HCT116 (cell line): ENCODE measurements at regions not wholly inside any gene's neighbourhood (a gene's known extent, or its start where the extent isn't known, plus 50 kb on each side); places are given as distances from the start of the nearest gene placed in this dataset.

ENCODE experiments used
- ATAC-seq: fragments of 200-7000 bp; cut with Tn5 transposase; 2 replicates; pipeline ENCODE4 v1.9.1; 2020; ENCODE audit warnings: mild to moderate bottlenecking, moderate library complexity
- BruUV-seq: library from RNA; stranded (reverse); fragments of 400-500 nt; replicated peaks from 2 replicates; lab custom pipeline; 2021; lab: Mats Ljungman, UMichigan
- CTCF ChIA-PET: fragments of 300-600 bp; sonication (Branson Sonifier 250); formaldehyde crosslinking; loops from one replicate; lab custom pipeline; 2021; ENCODE audit warnings: antibody characterized with exemption; lab: Charles Lee
- POLR2A ChIA-PET: fragments of 300-600, 350-600 bp; sonication (Branson Sonifier 250); formaldehyde crosslinking; loops from one replicate; lab custom pipeline; 2021; ENCODE audit warnings: antibody characterized with exemption; lab: Charles Lee
- RAD21 ChIA-PET, 2 experiments: fragments of 300-600 bp; sonication (Branson Sonifier 250); formaldehyde crosslinking; loops; one replicate each; lab custom pipeline; 2023; ENCODE audit warnings: low total read pairs in 2 of 2; ENCODE audit not compliant: uncharacterized antibody in 2 of 2, unreplicated experiment in 2 of 2, low non-redundant PET in 1 of 2; lab: Charles Lee
- DNase-seq: peaks from one replicate; pipeline ENCODE4 v3.0.0-alpha.2; 2010; ENCODE audit warnings: low read depth, low spot score
- H2AFZ ChIP-seq: fragments of 200-600 bp; shearing (Covaris generic), sonication (generic); 2 replicates; pipeline ENCODE4 v1.6.1; 2017; ENCODE audit warnings: low read depth, mixed run types, mixed read lengths, antibody characterized with exemption, low read length; ENCODE audit not compliant: poor library complexity, severe bottlenecking
- H3K27ac ChIP-seq: 2 replicates; pipeline ENCODE4 v1.5.1; 2012; ENCODE audit warnings: low read depth, low read length
- H3K27me3 ChIP-seq: fragments of 200-600 bp; sonication (generic); 2 replicates; pipeline ENCODE4 v1.6.1; 2016; ENCODE audit warnings: mixed run types, low read length, mixed read lengths; ENCODE audit not compliant: insufficient read depth
- H3K36me3 ChIP-seq, 2 experiments: fragments of 200-500 bp in 1 of 2; fragments of 200-600 bp in 1 of 2; sonication (Bioruptor generic) in 1 of 2; sonication (generic) in 1 of 2; 2 replicates each; pipeline versions ENCODE4 v1.5.1 to v1.6.1; 2014 to 2016; ENCODE audit warnings: low read length in 2 of 2, inconsistent platforms in 1 of 2, mixed read lengths in 1 of 2, mixed run types in 1 of 2; ENCODE audit not compliant: insufficient read depth in 2 of 2, control insufficient read depth in 1 of 2
- H3K4me1 ChIP-seq, 2 experiments: fragments of 200-600 bp in 1 of 2; sonication (generic) in 1 of 2; 2 replicates each; pipeline versions ENCODE4 v1.5.1 to v1.6.1; 2012 to 2017; ENCODE audit warnings: low read length in 2 of 2, inconsistent platforms in 1 of 2, mild to moderate bottlenecking in 1 of 2, mixed read lengths in 1 of 2, mixed run types in 1 of 2, moderate library complexity in 1 of 2; ENCODE audit not compliant: insufficient read depth in 2 of 2, control insufficient read depth in 1 of 2
- H3K4me2 ChIP-seq: fragments of 200-600 bp; sonication (generic); 2 replicates; pipeline ENCODE4 v1.6.1; 2017; ENCODE audit warnings: mixed run types, low read length, mixed read lengths
- H3K4me3 ChIP-seq, 2 experiments: fragments of 200-600 bp in 1 of 2; sonication (generic) in 1 of 2; replicated peaks in 1 of 2; 2 replicates each; pipeline ENCODE4 v1.5.1; 2011 to 2016; ENCODE audit warnings: low read length in 2 of 2, control low read depth in 1 of 2, low read depth in 1 of 2, mild to moderate bottlenecking in 1 of 2, mixed read lengths in 1 of 2, mixed run types in 1 of 2
- H3K79me2 ChIP-seq: fragments of 200-600 bp; sonication (generic); 2 replicates; pipeline ENCODE4 v1.6.1; 2017; ENCODE audit warnings: mild to moderate bottlenecking, mixed run types, low read length, moderate library complexity, mixed read lengths; ENCODE audit not compliant: insufficient read depth
- H3K9ac ChIP-seq: fragments of 200-600 bp; sonication (generic); 2 replicates; pipeline ENCODE4 v1.6.1; 2016; ENCODE audit warnings: low read length, mixed read lengths
- H3K9me2 ChIP-seq: fragments of 200-600 bp; sonication (generic), shearing (Covaris generic); 2 replicates; pipeline ENCODE4 v1.6.1; 2017; ENCODE audit warnings: mixed run types, mild to moderate bottlenecking, moderate library complexity; ENCODE audit not compliant: insufficient read depth
- H3K9me3 ChIP-seq, 2 experiments: fragments of 200-500 bp in 1 of 2; fragments of 200-600 bp in 1 of 2; sonication (Bioruptor generic) in 1 of 2; sonication (generic) in 1 of 2; 2 replicates each; pipeline ENCODE4 v1.6.1; 2014 to 2017; ENCODE audit warnings: low read length in 2 of 2, mixed read lengths in 2 of 2, inconsistent platforms in 1 of 2, low read depth in 1 of 2, mild to moderate bottlenecking in 1 of 2, mixed run types in 1 of 2, moderate library complexity in 1 of 2; ENCODE audit not compliant: control insufficient read depth in 1 of 2, insufficient read depth in 1 of 2
- H4K20me1 ChIP-seq: fragments of 200-600 bp; sonication (generic), shearing (Covaris generic); 2 replicates; pipeline ENCODE4 v1.6.1; 2017; ENCODE audit warnings: mixed run types, mild to moderate bottlenecking, moderate library complexity; ENCODE audit not compliant: insufficient read depth
- CBX3 ChIP-seq: IDR thresholded peaks from 2 replicates; pipeline ENCODE4 v1.6.1; 2012; ENCODE audit warnings: low read depth
- CEBPB ChIP-seq: IDR thresholded peaks from 2 replicates; pipeline ENCODE4 v1.6.1; 2012; ENCODE audit warnings: low read depth
- EZH2 ChIP-seq: fragments of 200-600 bp; sonication (generic); IDR thresholded peaks from 2 replicates; pipeline ENCODE4 v1.6.1; 2017; ENCODE audit warnings: antibody characterized with exemption, mixed run types
- EZH2phosphoT487 ChIP-seq: fragments of 200-600 bp; IDR thresholded peaks from 2 replicates; pipeline ENCODE4 v1.6.1; 2018; ENCODE audit warnings: antibody characterized with exemption, borderline replicate concordance
- JUND ChIP-seq: IDR thresholded peaks from 2 replicates; pipeline ENCODE4 v1.6.1; 2012
- POLR2A ChIP-seq: IDR thresholded peaks from 2 replicates; pipeline ENCODE4 v1.7.0; 2011; ENCODE audit warnings: borderline replicate concordance; ENCODE audit not compliant: insufficient read depth, insufficient read length; ENCODE audit errors: extremely low read depth
- POLR2AphosphoS5 ChIP-seq: IDR thresholded peaks from 2 replicates; pipeline ENCODE4 v1.6.1; 2011; ENCODE audit warnings: mild to moderate bottlenecking, low read depth, low read length, moderate library complexity
- RAD21 ChIP-seq: IDR thresholded peaks from 2 replicates; pipeline ENCODE4 v1.6.1; 2012; ENCODE audit warnings: low read depth, mild to moderate bottlenecking
- SP1 ChIP-seq: IDR thresholded peaks from 2 replicates; pipeline ENCODE4 v1.6.1; 2012; ENCODE audit warnings: low read depth
- SRF ChIP-seq: IDR thresholded peaks from 2 replicates; pipeline ENCODE4 v1.6.1; 2012; ENCODE audit warnings: low read depth
- TCF7L2 ChIP-seq: IDR thresholded peaks from 2 replicates; pipeline ENCODE4 v1.7.0; 2011; ENCODE audit warnings: borderline replicate concordance, inconsistent platforms; ENCODE audit not compliant: insufficient read depth, insufficient read length; ENCODE audit errors: extremely low read depth
- YY1 ChIP-seq: IDR thresholded peaks from 2 replicates; pipeline ENCODE4 v1.6.1; 2011; ENCODE audit warnings: low read length, low read depth, moderate library complexity, mild to moderate bottlenecking; ENCODE audit not compliant: insufficient replicate concordance; ENCODE audit errors: extremely low read depth
- ZFX ChIP-seq: fragments of 450-650 bp; IDR thresholded peaks from 2 replicates; pipeline ENCODE4 v1.6.1; 2017
- intact Hi-C: fragments of 100-400 bp; cut with micrococcal nuclease; formaldehyde crosslinking; loops from 2 replicates; pipeline ENCODE4 v1.10.0; 2022
- TF ChIP-seq, protein P1 (sequence below), 3 experiments: fragments of 200-600 bp in 1 of 3; sonication (generic) in 1 of 3; IDR thresholded peaks in 2 of 3; conservative IDR thresholded peaks in 1 of 3; 2 replicates each; pipeline ENCODE4 v1.5.1; 2012 to 2017; ENCODE audit warnings: low read depth in 2 of 3, low read length in 2 of 3, antibody characterized with exemption in 1 of 3, borderline replicate concordance in 1 of 3, control low read depth in 1 of 3, mild to moderate bottlenecking in 1 of 3, mixed read lengths in 1 of 3, mixed run types in 1 of 3, moderate library complexity in 1 of 3; ENCODE audit not compliant: insufficient read depth in 1 of 3
- TF ChIP-seq, protein P2 (sequence below): IDR thresholded peaks from 2 replicates; pipeline ENCODE4 v1.6.1; 2011; ENCODE audit warnings: mild to moderate bottlenecking, low read length, moderate library complexity; ENCODE audit not compliant: insufficient replicate concordance; ENCODE audit errors: extremely low read depth

DNA sequence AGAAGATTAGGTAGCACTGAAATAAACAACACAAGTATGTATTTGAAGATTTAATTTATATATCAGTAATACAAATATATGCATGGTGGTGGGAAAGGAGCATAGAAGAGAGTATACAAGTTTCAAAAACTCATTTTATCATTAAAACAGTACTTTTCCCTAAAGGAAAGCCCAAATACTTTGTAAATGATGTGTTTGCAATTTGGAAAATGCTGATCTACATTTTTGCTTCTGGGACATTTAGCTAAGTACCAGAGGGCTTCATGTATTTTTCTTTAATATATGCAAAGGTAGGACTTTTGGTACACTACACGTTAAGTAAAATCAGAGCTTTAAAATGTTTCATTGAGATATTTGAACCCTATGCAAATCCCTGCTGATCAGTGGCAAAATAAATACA, 1624.2 kb downstream of the SUCLG1 start:
- Histone ChIP-seq H3K4me1 (peaks cover 0 to 5% of the 10 kb centered on the region in 2 experiments; a peak in 2 of 4 replicates), H3K36me3 (no peaks in the 10 kb centered on the region), H2AFZ (no peak overlapping the region), H3K4me2 (no peak overlapping the region), H3K79me2 (no peaks in the 10 kb centered on the region), H4K20me1 (no peaks in the 10 kb centered on the region), H3K9me3 (no peaks in the 10 kb centered on the region), H3K4me3 (no peak overlapping the region), H3K27ac (no peak overlapping the region), H3K27me3 (no peaks in the 10 kb centered on the region), H3K9ac (no peak overlapping the region), H3K9me2 (no peaks in the 10 kb centered on the region)
- POLR2A ChIA-PET: no interaction called here
- ATAC-seq (no peak), DNase-seq (no peak)
- intact Hi-C loops: no loop called here
- CTCF ChIA-PET: no interaction called here
- RAD21 ChIA-PET: interaction anchor here in 1 of 2 experiments (0.6 kb wide), 1 partner anchor 10 kb away, joined by 3 read pairs; no protein-coding TSS in a partner anchor
- no TSS peak for BruUV-seq
- TF ChIP-seq SP1: no peak
- TF ChIP-seq JUND: no peak
- TF ChIP-seq, protein P1, sequence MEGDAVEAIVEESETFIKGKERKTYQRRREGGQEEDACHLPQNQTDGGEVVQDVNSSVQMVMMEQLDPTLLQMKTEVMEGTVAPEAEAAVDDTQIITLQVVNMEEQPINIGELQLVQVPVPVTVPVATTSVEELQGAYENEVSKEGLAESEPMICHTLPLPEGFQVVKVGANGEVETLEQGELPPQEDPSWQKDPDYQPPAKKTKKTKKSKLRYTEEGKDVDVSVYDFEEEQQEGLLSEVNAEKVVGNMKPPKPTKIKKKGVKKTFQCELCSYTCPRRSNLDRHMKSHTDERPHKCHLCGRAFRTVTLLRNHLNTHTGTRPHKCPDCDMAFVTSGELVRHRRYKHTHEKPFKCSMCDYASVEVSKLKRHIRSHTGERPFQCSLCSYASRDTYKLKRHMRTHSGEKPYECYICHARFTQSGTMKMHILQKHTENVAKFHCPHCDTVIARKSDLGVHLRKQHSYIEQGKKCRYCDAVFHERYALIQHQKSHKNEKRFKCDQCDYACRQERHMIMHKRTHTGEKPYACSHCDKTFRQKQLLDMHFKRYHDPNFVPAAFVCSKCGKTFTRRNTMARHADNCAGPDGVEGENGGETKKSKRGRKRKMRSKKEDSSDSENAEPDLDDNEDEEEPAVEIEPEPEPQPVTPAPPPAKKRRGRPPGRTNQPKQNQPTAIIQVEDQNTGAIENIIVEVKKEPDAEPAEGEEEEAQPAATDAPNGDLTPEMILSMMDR (IDR thresholded peaks at IDR 0.05 in 2 of 3, conservative IDR thresholded peaks at IDR 0.05 in 1 of 3; ENCODE audit: borderline replicate concordance in 1 of 3, insufficient read depth in 1 of 3, low read depth in 2 of 3, low read length in 2 of 3): no peak
- no peak for TF ChIP-seq CEBPB
- no peak for TF ChIP-seq EZH2
- TF ChIP-seq TCF7L2: no peak
- TF ChIP-seq ZFX: no peak
- no peak for TF ChIP-seq POLR2AphosphoS5
- TF ChIP-seq POLR2A: no peak
- TF ChIP-seq CBX3: no peak
- TF ChIP-seq, protein P2, sequence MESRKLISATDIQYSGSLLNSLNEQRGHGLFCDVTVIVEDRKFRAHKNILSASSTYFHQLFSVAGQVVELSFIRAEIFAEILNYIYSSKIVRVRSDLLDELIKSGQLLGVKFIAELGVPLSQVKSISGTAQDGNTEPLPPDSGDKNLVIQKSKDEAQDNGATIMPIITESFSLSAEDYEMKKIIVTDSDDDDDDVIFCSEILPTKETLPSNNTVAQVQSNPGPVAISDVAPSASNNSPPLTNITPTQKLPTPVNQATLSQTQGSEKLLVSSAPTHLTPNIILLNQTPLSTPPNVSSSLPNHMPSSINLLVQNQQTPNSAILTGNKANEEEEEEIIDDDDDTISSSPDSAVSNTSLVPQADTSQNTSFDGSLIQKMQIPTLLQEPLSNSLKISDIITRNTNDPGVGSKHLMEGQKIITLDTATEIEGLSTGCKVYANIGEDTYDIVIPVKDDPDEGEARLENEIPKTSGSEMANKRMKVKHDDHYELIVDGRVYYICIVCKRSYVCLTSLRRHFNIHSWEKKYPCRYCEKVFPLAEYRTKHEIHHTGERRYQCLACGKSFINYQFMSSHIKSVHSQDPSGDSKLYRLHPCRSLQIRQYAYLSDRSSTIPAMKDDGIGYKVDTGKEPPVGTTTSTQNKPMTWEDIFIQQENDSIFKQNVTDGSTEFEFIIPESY: no peak
- no peak for TF ChIP-seq EZH2phosphoT487
- no peak for TF ChIP-seq YY1
- TF ChIP-seq RAD21: no peak
- TF ChIP-seq SRF: no peak
